Esophagus squamous epithelium (tissue), 4 donors: ENCODE measurements at regions not wholly inside any gene's neighbourhood (a gene's known extent, or its start where the extent isn't known, plus 50 kb on each side); places are given as distances from the start of the nearest gene placed in this dataset.

ENCODE experiments used
- POLR2A ChIP-seq, 4 donors: fragments of 450-650 bp; IDR thresholded peaks; one replicate each; pipeline ENCODE4 v1.6.1; 2017; ENCODE audit warnings: antibody characterized with exemption in 4 of 4, mild to moderate bottlenecking in 4 of 4, moderate library complexity in 3 of 4
- TF ChIP-seq, protein P1 (sequence below), 6 experiments: fragments of 450-650 bp in 4 of 6; fragments of 200-600 bp in 2 of 6; sonication (generic) in 2 of 6; IDR thresholded peaks; one replicate each; pipeline ENCODE4 v1.5.1; 2016 to 2019; ENCODE audit warnings: antibody characterized with exemption in 6 of 6, mild to moderate bottlenecking in 4 of 6, moderate library complexity in 4 of 6

DNA sequence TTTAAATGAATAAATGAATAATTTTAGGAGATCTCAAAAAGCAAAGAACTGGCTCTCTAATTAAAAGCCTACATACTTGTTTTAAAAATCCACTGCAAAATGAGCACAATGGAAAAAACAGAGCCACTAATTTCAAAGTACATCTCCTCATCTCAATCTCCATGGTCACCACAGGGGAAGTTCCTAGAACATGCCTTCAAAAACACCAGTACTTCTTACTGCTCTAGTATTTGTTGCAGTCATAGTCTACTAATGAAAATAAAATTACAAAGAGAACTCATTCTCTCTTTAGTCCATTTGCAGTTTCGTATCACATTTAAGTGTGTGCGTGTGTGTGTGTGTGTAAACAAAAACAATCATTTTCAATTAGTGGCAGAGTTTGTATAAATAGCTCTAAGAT lies 54.0 kb downstream of the PIK3C2A start:
- TF ChIP-seq, protein P1, sequence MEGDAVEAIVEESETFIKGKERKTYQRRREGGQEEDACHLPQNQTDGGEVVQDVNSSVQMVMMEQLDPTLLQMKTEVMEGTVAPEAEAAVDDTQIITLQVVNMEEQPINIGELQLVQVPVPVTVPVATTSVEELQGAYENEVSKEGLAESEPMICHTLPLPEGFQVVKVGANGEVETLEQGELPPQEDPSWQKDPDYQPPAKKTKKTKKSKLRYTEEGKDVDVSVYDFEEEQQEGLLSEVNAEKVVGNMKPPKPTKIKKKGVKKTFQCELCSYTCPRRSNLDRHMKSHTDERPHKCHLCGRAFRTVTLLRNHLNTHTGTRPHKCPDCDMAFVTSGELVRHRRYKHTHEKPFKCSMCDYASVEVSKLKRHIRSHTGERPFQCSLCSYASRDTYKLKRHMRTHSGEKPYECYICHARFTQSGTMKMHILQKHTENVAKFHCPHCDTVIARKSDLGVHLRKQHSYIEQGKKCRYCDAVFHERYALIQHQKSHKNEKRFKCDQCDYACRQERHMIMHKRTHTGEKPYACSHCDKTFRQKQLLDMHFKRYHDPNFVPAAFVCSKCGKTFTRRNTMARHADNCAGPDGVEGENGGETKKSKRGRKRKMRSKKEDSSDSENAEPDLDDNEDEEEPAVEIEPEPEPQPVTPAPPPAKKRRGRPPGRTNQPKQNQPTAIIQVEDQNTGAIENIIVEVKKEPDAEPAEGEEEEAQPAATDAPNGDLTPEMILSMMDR (IDR thresholded peaks at IDR 0.05) = no peak
- no peak for TF ChIP-seq POLR2A (IDR thresholded peaks at IDR 0.05)
